ENCODE measurements at regions not wholly inside any gene's neighbourhood (a gene's known extent, or its start where the extent isn't known, plus 50 kb on each side); places are given as distances from the start of the nearest gene placed in this dataset.

DNA sequence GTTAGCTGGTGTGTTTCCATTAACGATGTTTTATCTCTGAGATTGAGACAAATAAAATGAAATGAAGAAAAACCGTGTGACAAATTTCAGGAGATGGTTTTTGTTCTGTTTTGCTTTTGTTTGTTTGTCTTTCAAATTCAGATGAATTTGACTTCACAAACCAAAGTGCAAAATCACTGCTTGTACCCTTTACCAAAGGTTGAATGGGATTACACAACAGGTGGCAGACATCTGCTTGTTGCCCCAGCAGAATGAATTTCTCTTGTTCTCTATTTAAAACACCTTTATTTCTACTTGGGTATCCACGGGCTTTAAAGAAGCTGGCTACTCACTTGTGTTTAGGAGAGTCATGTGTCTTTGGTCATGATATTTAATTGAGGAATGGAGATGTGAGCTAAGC lies 239.7 kb upstream of the CLNK start:
- no peak for ATAC-seq
- intact Hi-C loops (cut with DNase I, micrococcal nuclease): no loop called here

GRCh38 chr4:10917566-10917965 lies 233.0 kb upstream of the CLNK start:
- no peak for TF ChIP-seq CTCF (IDR thresholded peaks at IDR 0.05)
- Histone ChIP-seq H3K9me3 (no peaks in the 10 kb centered on the region), H3K4me3 (no peak overlapping the region), H3K36me3 (ENCODE audit: low read depth) (no peaks in the 10 kb centered on the region), H3K4me1 (ENCODE audit: low read depth) (no peaks in the 10 kb centered on the region)
- intact Hi-C loops (cut with DNase I, micrococcal nuclease): no loop called here
- peak in 2 of 3 donors; percentile 24 to 62 for DNase-seq
- ATAC-seq: peak; percentile 88

More for the DNA sequence above, 239.7 kb upstream of the CLNK start:
- Histone ChIP-seq H3K9me3 (no peaks in the 10 kb centered on the region), H3K4me3 (no peak overlapping the region), H3K36me3 (ENCODE audit: low read depth) (no peaks in the 10 kb centered on the region), H3K4me1 (ENCODE audit: low read depth) (no peaks in the 10 kb centered on the region)
- no peak for TF ChIP-seq CTCF (IDR thresholded peaks at IDR 0.05)
- DNase-seq: no peak

DNA sequence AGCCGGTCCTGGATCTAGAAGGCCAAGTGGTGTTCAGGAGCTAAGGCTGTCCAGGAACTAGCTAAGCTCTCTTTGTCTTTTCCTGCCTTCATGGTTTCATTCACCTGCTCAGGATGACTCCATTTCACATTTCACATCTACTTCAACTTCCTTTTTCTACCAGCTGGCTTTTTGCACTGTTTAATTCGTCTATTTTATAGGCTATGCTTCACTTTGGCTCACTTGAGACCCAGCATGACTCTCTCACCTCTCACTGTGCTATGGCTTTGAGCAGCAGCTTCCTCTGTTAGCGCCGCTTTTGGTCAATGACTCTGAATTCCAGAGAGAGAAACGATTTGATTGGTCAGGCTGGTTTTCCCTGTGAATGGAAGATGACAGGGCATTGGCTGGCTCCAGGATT lies 213.5 kb upstream of the CLNK start:
- DNase-seq: no peak
- H3K9me3 ChIP-seq: no peaks in the 10 kb centered on the region
- no peak for ATAC-seq
- H3K4me3 ChIP-seq: no peak overlapping the region
- H3K4me1 ChIP-seq (ENCODE audit: low read depth): no peaks in the 10 kb centered on the region
- H3K36me3 ChIP-seq (ENCODE audit: low read depth): no peaks in the 10 kb centered on the region
- intact Hi-C loops (cut with DNase I, micrococcal nuclease): no loop called here
- no peak for TF ChIP-seq CTCF (IDR thresholded peaks at IDR 0.05)

GRCh38 chr4:10897076-10897475 lies 212.5 kb upstream of the CLNK start:
- H3K4me3 ChIP-seq: no peak overlapping the region
- H3K9me3 ChIP-seq: no peaks in the 10 kb centered on the region
- DNase-seq (no peak), ATAC-seq (no peak)
- intact Hi-C loops (cut with DNase I, micrococcal nuclease): no loop called here
- H3K4me1 ChIP-seq (ENCODE audit: low read depth): no peaks in the 10 kb centered on the region
- TF ChIP-seq CTCF (IDR thresholded peaks at IDR 0.05): no peak
- no peaks in the 10 kb centered on the region for H3K36me3 ChIP-seq (ENCODE audit: low read depth)

DNA sequence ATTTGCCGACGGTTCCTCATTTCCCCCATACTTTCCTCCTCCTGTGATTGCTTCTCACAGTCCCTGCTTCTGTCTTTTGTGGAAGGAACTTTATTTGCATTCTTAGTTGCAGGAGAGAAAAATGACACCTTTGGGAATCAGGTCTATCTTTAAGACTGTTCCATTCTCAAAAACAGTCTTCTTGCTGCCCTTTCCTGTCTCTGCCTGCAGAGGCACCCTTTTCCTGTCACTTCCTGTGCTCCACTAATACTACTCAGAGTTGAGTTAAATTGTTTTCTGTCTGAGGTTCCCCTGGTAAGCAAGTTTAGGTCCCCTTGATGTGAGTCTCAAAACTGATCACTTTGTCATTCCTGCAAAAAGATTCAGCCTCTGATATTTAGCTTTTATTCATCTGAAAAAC lies 208.8 kb upstream of the CLNK start:
- H3K9me3 ChIP-seq: no peaks in the 10 kb centered on the region
- ATAC-seq (no peak), DNase-seq (peak in 1 of 3 donors; percentile 4)
- no peak overlapping the region for H3K4me3 ChIP-seq
- no peaks in the 10 kb centered on the region for H3K4me1 ChIP-seq (ENCODE audit: low read depth)
- no peak for TF ChIP-seq CTCF (IDR thresholded peaks at IDR 0.05)
- no peaks in the 10 kb centered on the region for H3K36me3 ChIP-seq (ENCODE audit: low read depth)
- intact Hi-C loops (cut with DNase I, micrococcal nuclease): no loop called here

DNA sequence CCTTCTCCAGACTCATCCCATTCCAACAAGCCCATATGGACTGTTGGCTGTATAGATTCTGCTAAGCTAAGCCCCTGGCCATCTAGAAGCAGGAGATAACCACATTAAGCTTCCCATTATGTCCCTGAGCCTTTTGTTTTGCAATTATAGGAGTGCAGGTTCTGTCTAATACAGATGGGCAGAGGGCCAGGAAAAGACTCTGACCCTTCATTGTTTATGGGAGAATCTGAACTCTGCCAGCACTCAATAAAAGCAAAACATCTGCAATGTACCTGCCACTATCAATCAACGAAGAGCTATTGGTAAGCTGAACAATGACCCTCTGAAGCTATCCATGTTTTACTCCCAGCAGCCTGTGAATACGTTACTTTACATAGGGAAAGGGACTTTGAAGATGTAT lies 207.3 kb upstream of the CLNK start:
- no peak for TF ChIP-seq CTCF (IDR thresholded peaks at IDR 0.05)
- intact Hi-C loops (cut with DNase I, micrococcal nuclease): no loop called here
- H3K9me3 ChIP-seq: no peaks in the 10 kb centered on the region
- H3K4me3 ChIP-seq: no peak overlapping the region
- H3K36me3 ChIP-seq (ENCODE audit: low read depth): no peaks in the 10 kb centered on the region
- H3K4me1 ChIP-seq (ENCODE audit: low read depth): no peaks in the 10 kb centered on the region
- DNase-seq (no peak), ATAC-seq (no peak)

Measured in mucosa of descending colon (tissue), 3 donors.